ENCODE measurements at regions not wholly inside any gene's neighbourhood (a gene's known extent, or its start where the extent isn't known, plus 50 kb on each side); places are given as distances from the start of the nearest gene placed in this dataset.

- no peak overlapping the region for H2BK120ac ChIP-seq (ENCODE audit: insufficient read depth, low read length, poor library complexity)
- no CpG with 5 or more reads among the region's 7 CpGs for WGBS (ENCODE audit: extremely low coverage, insufficient coverage, insufficient read length)
Measured at GRCh38 chr3:190773948-190774347, 88.5 kb downstream of the GMNC start.

GRCh38 chr3:190772831-190773230 is 89.7 kb downstream of the GMNC start:
- Histone ChIP-seq H3K4me1 (ENCODE audit: control insufficient read depth in 1 of 2, insufficient read depth in 2 of 2, low read length in 2 of 2) (no peaks in the 10 kb centered on the region), H3K9ac (ENCODE audit: low read length) (no peak overlapping the region), H2BK120ac (ENCODE audit: insufficient read depth, low read length, poor library complexity) (no peak overlapping the region), H4K91ac (ENCODE audit: low read depth, low read length) (no peak overlapping the region), H3K4me3 (ENCODE audit: low read depth, low read length) (no peak overlapping the region), H3K79me1 (ENCODE audit: low read length) (no peaks in the 10 kb centered on the region), H3K14ac (ENCODE audit: low read length) (no peak overlapping the region), H3K4me2 (ENCODE audit: low read length) (no peak overlapping the region), H2AFZ (ENCODE audit: insufficient read depth, low read length, poor library complexity) (no peak overlapping the region), H3K27me3 (ENCODE audit: insufficient read depth, low read length) (no peaks in the 10 kb centered on the region), H2AK5ac (ENCODE audit: low read length) (no peak overlapping the region), H3K36me3 (ENCODE audit: control insufficient read depth in 1 of 2, insufficient read depth in 2 of 2, low read length in 2 of 2) (no peaks in the 10 kb centered on the region), H2BK12ac (ENCODE audit: low read length) (no peak overlapping the region), H3K27ac (ENCODE audit: low read depth, low read length) (no peak overlapping the region), H3K18ac (ENCODE audit: low read length) (no peak overlapping the region), H3K23ac (ENCODE audit: low read length) (no peak overlapping the region), H2BK5ac (ENCODE audit: low read depth, low read length, poor library complexity) (no peak overlapping the region), H4K12ac (ENCODE audit: low read depth, low read length) (no peak overlapping the region), H4K8ac (ENCODE audit: low read depth, low read length) (no peak overlapping the region), H3K79me2 (ENCODE audit: control insufficient read depth, insufficient read depth, low read length, poor library complexity) (no peaks in the 10 kb centered on the region), H3K9me3 (ENCODE audit: insufficient read depth, low read depth, low read length) (no peaks in the 10 kb centered on the region), H3K4ac (ENCODE audit: low read depth, low read length) (no peak overlapping the region)
- WGBS (ENCODE audit: extremely low coverage, insufficient coverage, insufficient read length): no CpG with 5 or more reads among the region's 2 CpGs
- DNase-seq: no peak

More at GRCh38 chr3:190773948-190774347, 88.5 kb downstream of the GMNC start:
- Histone ChIP-seq H3K36me3 (ENCODE audit: control insufficient read depth in 1 of 2, insufficient read depth in 2 of 2, low read length in 2 of 2) (no peaks in the 10 kb centered on the region), H3K27ac (ENCODE audit: low read depth, low read length) (no peak overlapping the region), H3K14ac (ENCODE audit: low read length) (no peak overlapping the region), H4K8ac (ENCODE audit: low read depth, low read length) (no peak overlapping the region), H3K79me1 (ENCODE audit: low read length) (no peaks in the 10 kb centered on the region), H3K23ac (ENCODE audit: low read length) (no peak overlapping the region), H3K27me3 (ENCODE audit: insufficient read depth, low read length) (no peaks in the 10 kb centered on the region), H3K79me2 (ENCODE audit: control insufficient read depth, insufficient read depth, low read length, poor library complexity) (no peaks in the 10 kb centered on the region), H3K9ac (ENCODE audit: low read length) (no peak overlapping the region), H3K4me2 (ENCODE audit: low read length) (no peak overlapping the region), H3K4me1 (ENCODE audit: control insufficient read depth in 1 of 2, insufficient read depth in 2 of 2, low read length in 2 of 2) (no peaks in the 10 kb centered on the region), H3K9me3 (ENCODE audit: insufficient read depth, low read depth, low read length) (no peaks in the 10 kb centered on the region), H4K12ac (ENCODE audit: low read depth, low read length) (no peak overlapping the region), H3K18ac (ENCODE audit: low read length) (no peak overlapping the region), H4K91ac (ENCODE audit: low read depth, low read length) (no peak overlapping the region), H2BK5ac (ENCODE audit: low read depth, low read length, poor library complexity) (no peak overlapping the region), H2AK5ac (ENCODE audit: low read length) (no peak overlapping the region), H2BK12ac (ENCODE audit: low read length) (no peak overlapping the region), H3K4ac (ENCODE audit: low read depth, low read length) (no peak overlapping the region), H2AFZ (ENCODE audit: insufficient read depth, low read length, poor library complexity) (no peak overlapping the region), H3K4me3 (ENCODE audit: low read depth, low read length) (no peak overlapping the region)
- DNase-seq: no peak

GRCh38 chr3:190768891-190769290 is 93.6 kb downstream of the GMNC start:
- Histone ChIP-seq H3K4me2 (ENCODE audit: low read length) (no peak overlapping the region), H2BK5ac (ENCODE audit: low read depth, low read length, poor library complexity) (no peak overlapping the region), H4K91ac (ENCODE audit: low read depth, low read length) (no peak overlapping the region), H4K12ac (ENCODE audit: low read depth, low read length) (no peak overlapping the region), H3K4ac (ENCODE audit: low read depth, low read length) (no peak overlapping the region), H3K18ac (ENCODE audit: low read length) (no peak overlapping the region), H3K4me3 (ENCODE audit: low read depth, low read length) (no peak overlapping the region), H3K27me3 (ENCODE audit: insufficient read depth, low read length) (no peaks in the 10 kb centered on the region), H2BK12ac (ENCODE audit: low read length) (no peak overlapping the region), H3K79me2 (ENCODE audit: control insufficient read depth, insufficient read depth, low read length, poor library complexity) (no peaks in the 10 kb centered on the region), H2BK120ac (ENCODE audit: insufficient read depth, low read length, poor library complexity) (no peak overlapping the region), H3K14ac (ENCODE audit: low read length) (no peak overlapping the region), H3K36me3 (ENCODE audit: control insufficient read depth in 1 of 2, insufficient read depth in 2 of 2, low read length in 2 of 2) (no peaks in the 10 kb centered on the region), H3K79me1 (ENCODE audit: low read length) (no peaks in the 10 kb centered on the region), H2AK5ac (ENCODE audit: low read length) (no peak overlapping the region), H2AFZ (ENCODE audit: insufficient read depth, low read length, poor library complexity) (no peak overlapping the region), H3K9ac (ENCODE audit: low read length) (no peak overlapping the region), H4K8ac (ENCODE audit: low read depth, low read length) (no peak overlapping the region), H3K27ac (ENCODE audit: low read depth, low read length) (no peak overlapping the region), H3K4me1 (ENCODE audit: control insufficient read depth in 1 of 2, insufficient read depth in 2 of 2, low read length in 2 of 2) (no peaks in the 10 kb centered on the region), H3K9me3 (ENCODE audit: insufficient read depth, low read depth, low read length) (no peaks in the 10 kb centered on the region), H3K23ac (ENCODE audit: low read length) (no peak overlapping the region)
- WGBS (ENCODE audit: extremely low coverage, insufficient coverage, insufficient read length): no CpG with 5 or more reads among the region's 3 CpGs
- no peak for DNase-seq

- no peak overlapping the region for H3K27ac ChIP-seq (ENCODE audit: low read depth, low read length)
- H3K23ac ChIP-seq (ENCODE audit: low read length): no peak overlapping the region
- no peak overlapping the region for H3K18ac ChIP-seq (ENCODE audit: low read length)
- H3K4me1 ChIP-seq (ENCODE audit: control insufficient read depth in 1 of 2, insufficient read depth in 2 of 2, low read length in 2 of 2): no peaks in the 10 kb centered on the region
- H2BK12ac ChIP-seq (ENCODE audit: low read length): no peak overlapping the region
- no peak overlapping the region for H4K8ac ChIP-seq (ENCODE audit: low read depth, low read length)
- no peaks in the 10 kb centered on the region for H3K27me3 ChIP-seq (ENCODE audit: insufficient read depth, low read length)
- no peak overlapping the region for H2AK5ac ChIP-seq (ENCODE audit: low read length)
- no peak overlapping the region for H2BK5ac ChIP-seq (ENCODE audit: low read depth, low read length, poor library complexity)
- no peak for DNase-seq
- H3K9ac ChIP-seq (ENCODE audit: low read length): no peak overlapping the region
- H3K4me3 ChIP-seq (ENCODE audit: low read depth, low read length): no peak overlapping the region
- H4K12ac ChIP-seq (ENCODE audit: low read depth, low read length): no peak overlapping the region
- H2AFZ ChIP-seq (ENCODE audit: insufficient read depth, low read length, poor library complexity): no peak overlapping the region
- no CpG with 5 or more reads among the region's 2 CpGs for WGBS (ENCODE audit: extremely low coverage, insufficient coverage, insufficient read length)
- H3K4me2 ChIP-seq (ENCODE audit: low read length): no peak overlapping the region
- no peaks in the 10 kb centered on the region for H3K79me2 ChIP-seq (ENCODE audit: control insufficient read depth, insufficient read depth, low read length, poor library complexity)
- no peaks in the 10 kb centered on the region for H3K9me3 ChIP-seq (ENCODE audit: insufficient read depth, low read depth, low read length)
- H3K4ac ChIP-seq (ENCODE audit: low read depth, low read length): no peak overlapping the region
- H4K91ac ChIP-seq (ENCODE audit: low read depth, low read length): no peak overlapping the region
- no peaks in the 10 kb centered on the region for H3K79me1 ChIP-seq (ENCODE audit: low read length)
- no peak overlapping the region for H3K14ac ChIP-seq (ENCODE audit: low read length)
- H3K36me3 ChIP-seq (ENCODE audit: control insufficient read depth in 1 of 2, insufficient read depth in 2 of 2, low read length in 2 of 2): no peaks in the 10 kb centered on the region
- no peak overlapping the region for H2BK120ac ChIP-seq (ENCODE audit: insufficient read depth, low read length, poor library complexity)
Measured at GRCh38 chr3:190767851-190768250, 94.6 kb downstream of the GMNC start.

All from trophoblast cell (in vitro differentiated cells and primary cell).